BE2C (cell line): ENCODE measurements at regions not wholly inside any gene's neighbourhood (a gene's known extent, or its start where the extent isn't known, plus 50 kb on each side); places are given as distances from the start of the nearest gene placed in this dataset.

Experiments
- DNase-seq: peaks from one replicate; pipeline ENCODE4 v3.0.0-alpha.2; 2020
- H3K27me3 ChIP-seq: fragments of 250-450 bp; sonication (Bioruptor Pico); 2 replicates; pipeline ENCODE4 v1.5.1; 2020; ENCODE audit warnings: mild to moderate bottlenecking
- H3K36me3 ChIP-seq: fragments of 250-450 bp; sonication (Bioruptor Pico); 2 replicates; pipeline ENCODE4 v1.5.1; 2020; ENCODE audit warnings: mild to moderate bottlenecking
- H3K4me1 ChIP-seq: fragments of 250-450 bp; sonication (Bioruptor Pico); 2 replicates; pipeline ENCODE4 v1.5.1; 2020
- H3K4me3 ChIP-seq: 2 replicates; pipeline ENCODE4 v1.5.1; 2011; ENCODE audit warnings: low read depth, low read length
- H3K9me3 ChIP-seq: fragments of 250-450 bp; sonication (Bioruptor Pico); 2 replicates; pipeline ENCODE4 v1.5.1; 2020
- CTCF ChIP-seq: IDR thresholded peaks from 2 replicates; pipeline ENCODE4 v1.5.1; 2012; ENCODE audit warnings: mild to moderate bottlenecking, low read depth, low read length

GRCh38 chr2:139469985-139470384 is 689.8 kb upstream of the NXPH2 start:
- no peak for DNase-seq
- Histone ChIP-seq H3K9me3 (no peaks in the 10 kb centered on the region), H3K27me3 (no peaks in the 10 kb centered on the region), H3K4me1 (no peaks in the 10 kb centered on the region), H3K36me3 (no peaks in the 10 kb centered on the region), H3K4me3 (no peak overlapping the region)
- no peak for TF ChIP-seq CTCF

GRCh38 chr2:139465789-139466188 is 685.6 kb upstream of the NXPH2 start:
- Histone ChIP-seq H3K4me3 (no peak overlapping the region), H3K27me3 (no peaks in the 10 kb centered on the region)
- DNase-seq, result no peak

GRCh38 chr2:139457873-139458272 is 677.7 kb upstream of the NXPH2 start:
- no peak overlapping the region for H3K4me3 ChIP-seq
- no peaks in the 10 kb centered on the region for H3K9me3 ChIP-seq
- H3K4me1 ChIP-seq, result no peaks in the 10 kb centered on the region
- H3K27me3 ChIP-seq, result no peaks in the 10 kb centered on the region
- H3K36me3 ChIP-seq, result no peaks in the 10 kb centered on the region
- no peak for TF ChIP-seq CTCF
- no peak for DNase-seq

More at GRCh38 chr2:139465789-139466188, 685.6 kb upstream of the NXPH2 start:
- H3K36me3 ChIP-seq, result no peaks in the 10 kb centered on the region
- TF ChIP-seq CTCF, result no peak
- no peaks in the 10 kb centered on the region for H3K9me3 ChIP-seq
- H3K4me1 ChIP-seq, result no peaks in the 10 kb centered on the region

GRCh38 chr2:139454251-139454650 is 674.1 kb upstream of the NXPH2 start:
- Histone ChIP-seq H3K27me3 (no peaks in the 10 kb centered on the region), H3K9me3 (no peaks in the 10 kb centered on the region), H3K4me3 (no peak overlapping the region), H3K36me3 (no peaks in the 10 kb centered on the region), H3K4me1 (no peaks in the 10 kb centered on the region)
- TF ChIP-seq CTCF, result no peak
- no peak for DNase-seq

GRCh38 chr2:139439100-139439499 is 658.9 kb upstream of the NXPH2 start:
- Histone ChIP-seq H3K9me3 (no peaks in the 10 kb centered on the region), H3K27me3 (no peaks in the 10 kb centered on the region), H3K36me3 (no peaks in the 10 kb centered on the region), H3K4me3 (no peak overlapping the region), H3K4me1 (no peaks in the 10 kb centered on the region)
- no peak for TF ChIP-seq CTCF
- no peak for DNase-seq

GRCh38 chr2:139438478-139438877 is 658.3 kb upstream of the NXPH2 start:
- no peak for DNase-seq
- Histone ChIP-seq H3K27me3 (no peaks in the 10 kb centered on the region), H3K4me3 (no peak overlapping the region), H3K9me3 (no peaks in the 10 kb centered on the region), H3K4me1 (no peaks in the 10 kb centered on the region), H3K36me3 (no peaks in the 10 kb centered on the region)
- TF ChIP-seq CTCF, result no peak
